GM21825 (cell line): ENCODE measurements at regions not wholly inside any gene's neighbourhood (a gene's known extent, or its start where the extent isn't known, plus 50 kb on each side); places are given as distances from the start of the nearest gene placed in this dataset.

Experiments
- ATAC-seq: cut with Tn5 transposase; IDR thresholded peaks from one replicate; pipeline ENCODE4 v1.9.1; 2021; ENCODE audit warnings: mild to moderate bottlenecking, moderate library complexity; ENCODE audit not compliant: unreplicated experiment

DNA sequence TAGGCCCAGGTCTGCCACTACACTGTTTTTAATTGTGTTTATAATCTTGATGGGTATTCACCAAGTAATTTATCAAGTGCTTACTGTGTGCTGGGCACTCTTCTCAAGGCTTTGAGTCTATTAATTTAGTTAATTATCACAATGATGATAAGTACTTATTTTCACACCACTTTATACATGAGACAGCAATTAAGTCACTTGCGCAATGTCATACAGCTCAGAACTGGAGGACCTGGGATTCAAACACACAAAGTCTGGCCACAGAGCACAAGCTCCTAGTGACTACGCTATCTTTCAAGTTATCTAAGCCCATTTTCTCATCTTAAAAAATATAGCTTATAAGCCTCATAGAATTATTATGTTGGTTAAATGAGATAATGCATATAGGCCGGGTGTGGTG lies 85.0 kb downstream of the LLPH start:
- no peak for ATAC-seq

DNA sequence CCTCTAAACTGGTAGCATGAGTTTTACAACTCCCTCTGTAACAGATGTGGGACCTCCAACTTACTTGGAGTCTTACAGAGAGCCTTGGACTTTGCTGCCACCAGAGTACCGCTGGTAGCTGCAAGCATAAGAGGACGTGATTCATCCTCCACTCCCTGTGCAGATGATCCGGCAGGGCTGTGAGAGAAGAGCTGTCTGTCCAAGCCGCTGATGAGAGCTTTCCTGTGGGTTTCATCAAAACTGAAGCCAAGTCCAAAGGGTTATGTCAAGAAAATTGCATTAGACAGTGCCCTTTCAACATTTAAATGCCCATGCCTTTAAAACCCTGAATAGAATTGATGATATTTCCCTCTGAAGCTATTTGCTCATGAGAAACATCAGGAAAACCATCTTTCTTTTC lies 85.8 kb downstream of the LLPH start:
- ATAC-seq, result no peak

DNA sequence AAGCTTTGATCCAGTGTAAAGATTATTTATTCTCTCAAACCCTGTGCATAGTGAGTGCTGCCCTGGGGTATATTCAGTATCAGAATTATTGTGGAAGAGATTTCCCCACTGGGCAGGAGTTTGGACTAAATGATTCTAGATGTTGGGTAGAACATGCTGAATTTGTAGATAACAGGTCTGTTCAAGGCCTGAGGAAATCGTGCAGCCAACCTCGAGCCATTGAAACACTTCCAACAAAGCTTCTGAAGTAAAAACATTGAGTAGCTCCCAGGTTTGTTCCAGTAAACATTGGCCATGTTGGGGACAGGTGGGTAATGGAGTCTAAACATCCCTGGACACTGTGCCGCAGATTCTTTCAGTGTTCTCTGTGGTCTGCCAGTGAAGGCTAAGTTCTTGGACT lies 87.5 kb downstream of the LLPH start:
- ATAC-seq, result no peak

DNA sequence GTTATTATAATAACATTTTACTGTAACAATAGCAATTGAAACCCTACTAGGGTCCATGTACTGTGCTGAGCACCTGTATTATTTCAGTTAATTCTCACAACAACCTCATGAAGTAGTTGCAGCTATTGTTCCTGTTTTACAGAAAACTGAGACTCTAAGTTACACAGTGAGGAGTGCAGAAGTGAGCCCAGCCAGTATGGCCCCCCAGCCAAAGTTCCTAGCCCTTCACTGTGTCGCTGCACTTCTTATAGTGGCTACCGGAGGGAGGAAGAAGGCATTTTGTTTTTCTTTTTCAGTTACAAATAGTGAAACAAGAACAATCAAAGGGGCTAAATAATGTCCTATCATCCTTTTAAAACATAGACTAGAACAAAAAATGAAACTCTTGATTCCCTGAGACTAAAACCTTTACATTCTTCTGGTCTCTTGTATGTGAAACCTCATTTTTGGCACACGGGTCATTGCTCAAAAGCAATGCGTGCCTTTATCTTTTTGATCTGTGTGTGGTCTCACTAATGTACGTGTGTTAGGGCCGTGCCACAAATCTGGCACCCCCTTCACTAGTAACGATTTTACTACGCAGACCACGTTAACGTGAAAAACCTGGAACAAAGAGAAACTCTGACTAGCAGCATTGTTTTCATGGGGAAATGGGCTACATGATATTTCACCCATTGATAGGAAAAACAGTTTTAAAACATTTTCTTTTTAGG lies 88.7 kb downstream of the LLPH start:
- no peak for ATAC-seq

DNA sequence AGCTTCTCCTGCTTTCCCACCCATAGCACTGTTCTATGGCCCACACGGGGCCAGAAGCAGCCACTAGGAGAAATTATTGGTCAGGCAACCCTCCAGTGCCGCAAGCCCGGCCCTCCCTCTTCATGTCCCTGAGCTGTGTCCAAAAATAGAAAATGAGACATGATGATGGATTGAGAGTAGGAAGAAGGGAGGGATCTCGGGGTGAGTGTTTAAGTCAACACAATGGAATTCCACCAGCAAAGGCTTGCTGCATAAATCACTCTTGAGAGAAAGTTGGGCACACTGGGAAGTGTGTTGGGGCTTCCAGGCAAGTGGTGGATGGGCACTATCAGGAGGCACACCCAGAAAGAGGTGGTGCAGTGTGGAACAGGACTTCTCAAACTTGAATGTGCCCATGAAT lies 94.2 kb downstream of the LLPH start:
- ATAC-seq, result no peak

DNA sequence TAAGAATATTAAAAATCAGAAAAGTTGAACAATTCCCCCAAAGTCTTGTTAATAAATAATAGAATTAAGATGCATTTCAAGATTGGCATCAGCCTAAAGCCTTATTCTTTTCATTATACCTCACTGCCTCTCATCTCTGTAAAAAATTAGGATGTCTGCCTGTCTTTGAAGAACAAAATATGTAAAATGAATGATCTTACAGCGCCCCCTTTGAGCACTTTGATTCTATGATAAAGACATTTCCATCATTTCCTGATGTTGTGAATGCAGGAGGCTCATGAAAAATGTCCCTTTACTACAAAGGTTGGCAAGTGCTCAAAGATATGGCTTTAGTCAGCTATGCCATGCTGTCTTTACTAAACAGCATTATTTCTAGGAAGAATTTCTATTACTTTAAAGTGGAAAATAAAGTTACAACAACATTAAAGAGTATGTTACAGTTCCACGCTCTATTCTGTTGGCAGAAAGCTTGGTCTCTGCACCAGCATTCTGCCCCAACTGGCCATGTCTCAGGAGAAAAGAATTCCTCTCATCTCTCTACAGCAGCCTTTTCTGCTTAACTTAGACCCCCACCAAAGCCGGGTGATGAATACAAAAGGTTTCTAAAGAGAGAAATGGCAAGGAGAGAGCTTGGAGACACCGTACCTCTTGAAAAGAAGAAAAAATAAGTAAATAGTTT lies 95.1 kb downstream of the LLPH start:
- ATAC-seq, result no peak

DNA sequence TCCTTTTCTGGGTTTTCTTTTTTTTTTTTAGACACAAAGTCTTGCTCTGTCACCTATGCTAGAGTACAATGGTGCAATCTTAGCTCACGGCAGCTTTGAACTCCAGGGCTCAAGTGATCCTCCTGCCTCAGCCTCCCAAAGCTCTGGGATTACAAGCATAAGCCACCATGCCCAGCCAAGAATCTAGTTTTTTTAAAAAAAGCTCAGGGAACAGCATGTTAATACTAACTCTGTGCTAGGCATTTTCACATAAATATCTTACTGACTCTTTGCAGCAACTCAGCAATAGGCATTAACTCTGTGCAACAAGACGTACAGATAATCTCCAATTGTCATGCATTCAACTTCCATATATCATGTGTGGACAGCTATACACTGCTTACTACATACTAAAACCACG lies 97.4 kb downstream of the LLPH start:
- no peak for ATAC-seq

DNA sequence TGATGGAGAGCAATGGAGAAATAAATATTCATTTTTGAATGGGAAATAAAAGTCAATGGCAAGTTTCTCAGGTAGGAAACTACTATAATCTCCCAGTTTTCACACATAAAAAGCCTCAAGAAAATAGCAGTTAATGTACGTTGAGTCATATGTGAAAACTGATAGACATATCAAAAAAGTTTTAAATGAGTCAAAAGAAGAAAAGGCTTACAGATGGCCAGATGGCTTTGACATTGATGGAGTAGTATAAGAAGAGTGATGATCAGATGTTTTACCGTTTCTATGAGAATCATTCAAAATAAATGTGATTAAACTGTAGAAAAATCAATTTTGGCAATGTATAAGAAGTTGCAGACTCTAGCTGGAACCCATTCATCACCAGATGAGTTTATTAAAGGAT lies 97.8 kb downstream of the LLPH start:
- no peak for ATAC-seq

DNA sequence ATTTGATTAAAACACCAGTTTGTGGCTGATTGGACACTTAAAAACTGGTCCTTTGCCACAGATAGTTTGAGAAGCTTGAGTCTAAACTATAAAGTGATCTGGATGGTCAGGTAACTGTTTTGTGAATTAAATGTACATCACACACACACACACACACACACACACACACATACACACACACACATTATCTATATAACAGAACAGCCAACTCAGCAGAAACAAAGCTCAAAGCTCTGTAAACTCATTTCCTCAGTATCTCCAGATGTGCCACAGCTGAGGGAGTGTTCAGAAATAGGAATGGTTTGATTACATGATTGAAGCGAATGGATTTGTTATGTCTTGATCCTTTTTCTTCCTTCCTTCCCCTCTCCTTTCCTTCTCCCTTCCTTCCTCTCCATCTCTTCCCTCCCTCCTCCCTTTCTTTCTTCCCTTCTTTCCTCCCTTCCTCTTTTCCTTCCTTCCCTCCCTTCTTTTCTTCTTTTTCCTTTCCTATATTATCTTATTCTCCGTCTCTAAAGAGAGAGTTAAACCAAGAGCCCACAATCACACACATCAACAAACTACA lies 100.3 kb downstream of the LLPH start:
- no peak for ATAC-seq

DNA sequence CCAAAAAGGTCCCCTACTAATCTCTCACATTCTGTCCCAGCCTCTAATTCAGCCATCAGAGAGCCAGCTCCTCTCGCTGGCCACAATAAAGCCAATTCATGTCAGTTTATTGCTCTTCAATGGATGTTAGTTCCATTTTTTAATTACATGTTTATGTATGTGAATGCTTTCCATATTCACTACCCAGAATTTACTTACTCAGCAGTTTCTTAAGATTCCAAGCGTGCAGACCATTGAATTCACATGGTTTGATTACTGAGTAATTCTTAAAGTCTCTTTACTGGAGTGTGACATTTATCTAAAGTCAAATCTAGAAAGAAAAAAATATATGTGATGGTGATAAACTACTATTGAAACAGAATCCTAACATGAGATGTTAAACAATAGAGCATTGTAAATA lies 102.2 kb downstream of the LLPH start:
- no peak for ATAC-seq

DNA sequence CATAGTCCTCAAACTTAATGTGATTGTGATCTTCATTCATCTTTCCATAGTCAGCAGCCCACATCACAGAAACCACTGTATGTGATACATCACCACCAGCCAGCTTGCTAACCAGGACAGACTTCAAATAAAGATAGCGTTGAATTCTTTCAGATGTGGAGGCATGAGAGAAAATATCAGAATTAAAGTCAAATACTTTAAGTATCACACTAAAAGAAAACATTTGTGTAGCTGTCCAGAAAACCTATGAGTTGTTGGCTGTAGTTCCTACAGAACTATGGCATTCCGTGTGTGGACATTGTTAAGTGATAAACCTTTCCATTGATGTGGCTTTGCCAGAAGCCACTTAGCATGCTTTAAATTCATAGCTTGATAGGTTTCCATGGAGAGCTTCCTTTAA lies 105.1 kb downstream of the LLPH start:
- no peak for ATAC-seq

DNA sequence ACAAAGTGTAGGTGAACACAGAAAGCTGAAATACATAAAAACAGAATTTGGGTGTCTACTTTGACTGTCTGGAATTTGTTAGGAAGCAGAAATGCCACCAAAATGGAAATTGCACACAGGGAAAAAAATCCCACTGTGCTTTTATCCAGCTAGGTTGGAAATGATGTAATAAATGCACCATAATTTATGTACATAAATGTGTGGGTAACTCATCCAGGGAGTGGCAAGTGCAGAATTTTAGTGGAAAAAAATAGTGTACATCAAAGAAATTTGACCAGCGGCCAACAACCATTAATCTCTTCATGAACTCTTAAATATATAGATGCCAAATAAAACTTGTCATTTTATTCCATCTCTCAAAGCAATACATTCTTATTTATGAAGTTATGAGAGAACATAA lies 105.6 kb downstream of the LLPH start:
- no peak for ATAC-seq

DNA sequence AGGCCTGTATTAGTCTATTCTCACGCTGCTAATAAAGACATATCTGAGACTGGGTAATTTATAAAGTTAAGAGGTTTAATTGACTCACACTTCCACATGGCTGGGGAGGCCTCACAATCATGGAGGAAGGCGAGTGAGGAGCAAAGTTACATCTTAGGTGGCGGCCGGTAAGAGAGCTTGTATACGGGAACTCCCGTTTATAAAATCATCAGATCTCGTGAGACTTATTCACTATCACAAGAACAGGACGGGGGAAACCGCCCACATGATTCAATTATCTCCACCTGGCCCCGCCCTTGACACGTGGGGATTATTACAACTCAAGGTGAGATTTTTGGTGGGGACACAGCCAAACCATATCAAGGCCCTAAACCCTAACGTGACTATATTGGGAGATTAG lies 110.1 kb downstream of the LLPH start:
- ATAC-seq, result no peak

DNA sequence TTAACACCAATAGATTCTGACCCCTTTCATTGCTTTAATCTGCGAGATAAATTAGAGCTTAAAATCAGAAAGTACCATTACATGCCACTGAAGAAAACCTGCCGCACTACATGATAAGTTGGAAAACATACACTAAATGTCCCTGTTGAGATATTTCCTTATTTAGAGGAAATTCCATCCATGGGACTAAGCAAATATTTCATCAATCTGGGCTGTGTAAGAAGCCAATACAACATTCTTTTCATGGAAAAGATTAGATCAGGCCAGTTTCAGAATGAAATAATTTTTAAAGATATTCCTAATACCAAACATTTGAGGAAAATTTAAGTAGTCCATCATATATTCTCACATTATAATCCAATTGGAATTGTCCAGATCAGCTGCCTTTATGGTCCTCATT lies 112.8 kb downstream of the LLPH start:
- ATAC-seq, result no peak
